ENCODE measurements at regions not wholly inside any gene's neighbourhood (a gene's known extent, or its start where the extent isn't known, plus 50 kb on each side); places are given as distances from the start of the nearest gene placed in this dataset.
"Not testable (repeated sequence)": the region's sequence is repeated elsewhere in the genome, so short reads cannot be mapped to it uniquely, and the experiment has no call there.

- no peaks in the 10 kb centered on the region for H3K79me2 ChIP-seq (ENCODE audit: insufficient read depth)
- H3F3A ChIP-seq (ENCODE audit: insufficient read depth) = no peaks in the 10 kb centered on the region
- TF ChIP-seq EZH2 (IDR thresholded peaks at IDR 0.05; ENCODE audit: insufficient read depth, poor library complexity, severe bottlenecking) = no peak
- no peak for TF ChIP-seq EZH2phosphoT487 (IDR thresholded peaks at IDR 0.05; ENCODE audit: insufficient read depth, low read depth)
- H4K20me1 ChIP-seq (ENCODE audit: insufficient read depth) = no peaks in the 10 kb centered on the region
- in situ Hi-C loops (cut with MboI) = no loop called here
- no peak overlapping the region for H3K9ac ChIP-seq
- no peak overlapping the region for H3K4me2 ChIP-seq (ENCODE audit: unreplicated experiment)
- H3K9me3 ChIP-seq (ENCODE audit: low read depth) = no peaks in the 10 kb centered on the region
- H3K36me3 ChIP-seq (ENCODE audit: low read depth) = no peaks in the 10 kb centered on the region
- no peak overlapping the region for H3K27ac ChIP-seq
- H2AFZ ChIP-seq = no peak overlapping the region
- H3K4me3 ChIP-seq = no peak overlapping the region
- H3K27me3 ChIP-seq (replicated peaks; ENCODE audit: insufficient read depth) = no peaks in the 10 kb centered on the region
- 45 to 48% methylated on average over 3 of the region's 3 CpGs for WGBS, 2 experiments (ENCODE audit: low coverage in 1 of 2, low lambda C conversion rate in 2 of 2, missing lambda C conversion rate in 2 of 2)
- no peaks in the 10 kb centered on the region for H3K4me1 ChIP-seq (ENCODE audit: insufficient read depth)
- no peak for DNase-seq
- no peaks in the 10 kb centered on the region for H3K9me2 ChIP-seq (ENCODE audit: insufficient read depth)
Observed at GRCh38 chr4:42311591-42311990, 85.7 kb upstream of the SHISA3 start.

- H3K4me2 ChIP-seq (ENCODE audit: unreplicated experiment); H3K4me1 ChIP-seq (ENCODE audit: insufficient read depth); H2AFZ ChIP-seq; in situ Hi-C loops (cut with MboI); H3F3A ChIP-seq (ENCODE audit: insufficient read depth); H3K9me2 ChIP-seq (ENCODE audit: insufficient read depth); H3K27me3 ChIP-seq (replicated peaks; ENCODE audit: insufficient read depth); H3K4me3 ChIP-seq; H3K36me3 ChIP-seq (ENCODE audit: low read depth); H4K20me1 ChIP-seq (ENCODE audit: insufficient read depth); H3K27ac ChIP-seq; DNase-seq; H3K9ac ChIP-seq; H3K79me2 ChIP-seq (ENCODE audit: insufficient read depth); H3K9me3 ChIP-seq (ENCODE audit: low read depth): not testable (repeated sequence)
- 65 to 72% methylated on average over 6 of the region's 6 CpGs for WGBS, 2 experiments (ENCODE audit: low coverage in 1 of 2, low lambda C conversion rate in 2 of 2, missing lambda C conversion rate in 2 of 2)
Observed at GRCh38 chr4:42313420-42313819, 83.9 kb upstream of the SHISA3 start.

DNA sequence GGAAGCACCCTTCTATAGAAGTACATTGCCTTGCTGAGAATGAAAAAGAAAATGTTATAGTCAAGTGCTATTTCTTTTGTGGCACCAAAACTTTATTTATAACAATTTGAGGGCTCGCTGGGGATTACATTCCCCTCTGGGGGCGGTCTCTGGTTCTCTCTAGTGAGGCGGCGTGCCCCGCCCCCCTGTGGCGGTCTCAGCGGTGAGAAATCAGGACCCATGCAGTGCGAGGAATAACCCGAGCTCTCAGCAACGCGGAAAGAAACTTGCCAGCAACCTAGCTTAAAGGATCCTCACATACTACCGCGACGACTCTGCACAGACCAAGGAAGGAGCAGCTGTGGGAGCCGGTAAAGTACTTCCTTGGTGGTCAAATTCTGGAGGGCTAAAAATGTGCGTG is 83.4 kb upstream of the SHISA3 start:
- Histone ChIP-seq H3K4me2 (ENCODE audit: unreplicated experiment) (no peak overlapping the region), H3K27me3 (replicated peaks; ENCODE audit: insufficient read depth) (no peaks in the 10 kb centered on the region), H3K9ac (no peak overlapping the region), H3K79me2 (ENCODE audit: insufficient read depth) (no peaks in the 10 kb centered on the region), H3K36me3 (ENCODE audit: low read depth) (no peaks in the 10 kb centered on the region), H3K27ac (no peak overlapping the region), H2AFZ (no peak overlapping the region), H3K9me3 (ENCODE audit: low read depth) (no peaks in the 10 kb centered on the region), H4K20me1 (ENCODE audit: insufficient read depth) (no peaks in the 10 kb centered on the region), H3K4me3 (no peak overlapping the region), H3K4me1 (ENCODE audit: insufficient read depth) (no peaks in the 10 kb centered on the region), H3K9me2 (ENCODE audit: insufficient read depth) (no peaks in the 10 kb centered on the region), H3F3A (ENCODE audit: insufficient read depth) (no peaks in the 10 kb centered on the region)
- WGBS, 2 experiments (ENCODE audit: low coverage in 1 of 2, low lambda C conversion rate in 2 of 2, missing lambda C conversion rate in 2 of 2) = 86 to 87% methylated on average over 16 of the region's 16 CpGs
- no peak for DNase-seq
- TF ChIP-seq EZH2phosphoT487 (IDR thresholded peaks at IDR 0.05; ENCODE audit: insufficient read depth, low read depth) (no peak), EZH2 (IDR thresholded peaks at IDR 0.05; ENCODE audit: insufficient read depth, poor library complexity, severe bottlenecking) (no peak)
- in situ Hi-C loops (cut with MboI) = no loop called here

GRCh38 chr4:42315231-42315630 is 82.1 kb upstream of the SHISA3 start:
- H3K9me2 ChIP-seq (ENCODE audit: insufficient read depth) = no peaks in the 10 kb centered on the region
- 61 to 65% methylated on average over 23 to 24 of the region's 28 CpGs for WGBS, 2 experiments (ENCODE audit: low coverage in 1 of 2, low lambda C conversion rate in 2 of 2, missing lambda C conversion rate in 2 of 2)
- H3K36me3 ChIP-seq (ENCODE audit: low read depth) = no peaks in the 10 kb centered on the region
- no peaks in the 10 kb centered on the region for H3K9me3 ChIP-seq (ENCODE audit: low read depth)
- no peak overlapping the region for H3K4me3 ChIP-seq
- no peak for TF ChIP-seq EZH2phosphoT487 (IDR thresholded peaks at IDR 0.05; ENCODE audit: insufficient read depth, low read depth)
- no peak for TF ChIP-seq EZH2 (IDR thresholded peaks at IDR 0.05; ENCODE audit: insufficient read depth, poor library complexity, severe bottlenecking)
- H3K9ac ChIP-seq = no peak overlapping the region
- H3F3A ChIP-seq (ENCODE audit: insufficient read depth) = no peaks in the 10 kb centered on the region
- in situ Hi-C loops (cut with MboI) = no loop called here
- no peak overlapping the region for H3K27ac ChIP-seq
- no peak overlapping the region for H2AFZ ChIP-seq
- no peaks in the 10 kb centered on the region for H3K4me1 ChIP-seq (ENCODE audit: insufficient read depth)
- no peaks in the 10 kb centered on the region for H3K27me3 ChIP-seq (replicated peaks; ENCODE audit: insufficient read depth)
- DNase-seq = no peak
- no peaks in the 10 kb centered on the region for H4K20me1 ChIP-seq (ENCODE audit: insufficient read depth)
- H3K4me2 ChIP-seq (ENCODE audit: unreplicated experiment) = no peak overlapping the region
- no peaks in the 10 kb centered on the region for H3K79me2 ChIP-seq (ENCODE audit: insufficient read depth)

- H3F3A ChIP-seq (ENCODE audit: insufficient read depth) = no peaks in the 10 kb centered on the region
- H3K4me1 ChIP-seq (ENCODE audit: insufficient read depth) = no peaks in the 10 kb centered on the region
- TF ChIP-seq EZH2 (IDR thresholded peaks at IDR 0.05; ENCODE audit: insufficient read depth, poor library complexity, severe bottlenecking) = no peak
- TF ChIP-seq EZH2phosphoT487 (IDR thresholded peaks at IDR 0.05; ENCODE audit: insufficient read depth, low read depth) = no peak
- H2AFZ ChIP-seq = no peak overlapping the region
- H3K9me2 ChIP-seq (ENCODE audit: insufficient read depth) = no peaks in the 10 kb centered on the region
- no peak overlapping the region for H3K4me3 ChIP-seq
- H3K27me3 ChIP-seq (replicated peaks; ENCODE audit: insufficient read depth) = no peaks in the 10 kb centered on the region
- 45% methylated on average over 10 of the region's 10 CpGs for WGBS, 2 experiments (ENCODE audit: low coverage in 1 of 2, low lambda C conversion rate in 2 of 2, missing lambda C conversion rate in 2 of 2)
- no peaks in the 10 kb centered on the region for H3K79me2 ChIP-seq (ENCODE audit: insufficient read depth)
- no peaks in the 10 kb centered on the region for H4K20me1 ChIP-seq (ENCODE audit: insufficient read depth)
- in situ Hi-C loops (cut with MboI) = no loop called here
- no peak overlapping the region for H3K9ac ChIP-seq
- no peaks in the 10 kb centered on the region for H3K9me3 ChIP-seq (ENCODE audit: low read depth)
- no peak overlapping the region for H3K27ac ChIP-seq
- DNase-seq = no peak
- H3K4me2 ChIP-seq (ENCODE audit: unreplicated experiment) = no peak overlapping the region
- H3K36me3 ChIP-seq (ENCODE audit: low read depth) = no peaks in the 10 kb centered on the region
Observed at GRCh38 chr4:42320822-42321388, 76.4 kb upstream of the SHISA3 start.

Data from GM23248 (cell line).